ENCODE measurements at regions not wholly inside any gene's neighbourhood (a gene's known extent, or its start where the extent isn't known, plus 50 kb on each side); places are given as distances from the start of the nearest gene placed in this dataset.

GRCh38 chrX:44705817-44706551 lies 137.8 kb upstream of the DUSP21 start (continued):
- TF ChIP-seq EZH2phosphoT487 (IDR thresholded peaks at IDR 0.05; ENCODE audit: borderline replicate concordance) (no peak), SRF (IDR thresholded peaks at IDR 0.05; ENCODE audit: low read depth) (no peak), SP1 (IDR thresholded peaks at IDR 0.05; ENCODE audit: low read depth) (no peak), FOSL1 (IDR thresholded peaks at IDR 0.05; ENCODE audit: low read depth) (no peak), CBX3 (IDR thresholded peaks at IDR 0.05; ENCODE audit: low read depth) (no peak), SIN3A (IDR thresholded peaks at IDR 0.05; ENCODE audit: low read depth) (no peak)

GRCh38 chrX:44698357-44698756 lies 145.5 kb upstream of the DUSP21 start:
- no TSS peak for BruUV-seq (replicated peaks)
- DNase-seq (ENCODE audit: low read depth, low spot score): no peak
- ChIA-PET POLR2A (no interaction called here), CTCF (no interaction called here), RAD21 (ENCODE audit: low non-redundant PET in 1 of 2, low total read pairs in 2 of 2, uncharacterized antibody in 2 of 2, unreplicated experiment in 2 of 2) (no interaction called here)
- Histone ChIP-seq H3K9me2 (ENCODE audit: insufficient read depth) (no peaks in the 10 kb centered on the region), H3K36me3 (ENCODE audit: control insufficient read depth in 1 of 2, insufficient read depth in 2 of 2, low read length in 2 of 2) (no peaks in the 10 kb centered on the region), H3K4me1 (ENCODE audit: control insufficient read depth in 1 of 2, insufficient read depth in 2 of 2, low read length in 2 of 2) (no peaks in the 10 kb centered on the region), H3K9me3 (ENCODE audit: control insufficient read depth in 1 of 2, insufficient read depth in 1 of 2, low read depth in 1 of 2, low read length in 2 of 2) (no peaks in the 10 kb centered on the region), H3K4me3 (replicated peaks in 1 of 2; ENCODE audit: low read depth in 1 of 2, low read length in 2 of 2) (no peak overlapping the region), H3K27ac (ENCODE audit: low read depth, low read length) (no peak overlapping the region), H4K20me1 (ENCODE audit: insufficient read depth) (no peaks in the 10 kb centered on the region), H3K4me2 (ENCODE audit: low read length) (no peak overlapping the region), H3K27me3 (ENCODE audit: insufficient read depth, low read length) (no peaks in the 10 kb centered on the region), H3K79me2 (ENCODE audit: insufficient read depth, low read length) (no peaks in the 10 kb centered on the region), H2AFZ (ENCODE audit: low read depth, low read length, poor library complexity, severe bottlenecking) (no peak overlapping the region), H3K9ac (ENCODE audit: low read length) (no peak overlapping the region)
- TF ChIP-seq ZFX (IDR thresholded peaks at IDR 0.05): no peak
- no peak for TF ChIP-seq SP1 (IDR thresholded peaks at IDR 0.05; ENCODE audit: low read depth)
- no peak for TF ChIP-seq SIN3A (IDR thresholded peaks at IDR 0.05; ENCODE audit: low read depth)
- TF ChIP-seq YY1 (IDR thresholded peaks at IDR 0.05; ENCODE audit: extremely low read depth, insufficient replicate concordance, low read depth, low read length): no peak
- TF ChIP-seq ZNF274 (IDR thresholded peaks at IDR 0.05; ENCODE audit: low read depth, low read length): no peak
- TF ChIP-seq MAX (IDR thresholded peaks at IDR 0.05): no peak
- TF ChIP-seq ATF3 (IDR thresholded peaks at IDR 0.05): no peak
- no peak for TF ChIP-seq JUND (IDR thresholded peaks at IDR 0.05)
- TF ChIP-seq EZH2phosphoT487 (IDR thresholded peaks at IDR 0.05; ENCODE audit: borderline replicate concordance): no peak
- no peak for TF ChIP-seq REST (IDR thresholded peaks at IDR 0.05; ENCODE audit: low read depth)
- TF ChIP-seq TCF7L2 (IDR thresholded peaks at IDR 0.05; ENCODE audit: borderline replicate concordance, extremely low read depth, insufficient read depth, insufficient read length): no peak
- TF ChIP-seq FOSL1 (IDR thresholded peaks at IDR 0.05; ENCODE audit: low read depth): no peak
- TF ChIP-seq ELF1 (IDR thresholded peaks at IDR 0.05; ENCODE audit: borderline replicate concordance, low read depth): no peak
- intact Hi-C loops (cut with micrococcal nuclease): no loop called here
- ATAC-seq: no peak
